NCI-H128 (cell line): ENCODE measurements at regions not wholly inside any gene's neighbourhood (a gene's known extent, or its start where the extent isn't known, plus 50 kb on each side); places are given as distances from the start of the nearest gene placed in this dataset.
"Not testable (repeated sequence)": the region's sequence is repeated elsewhere in the genome, so short reads cannot be mapped to it uniquely, and the experiment has no call there.

Experiments
- DNase-seq: peaks from one replicate; lab custom pipeline; 2025; ENCODE audit not compliant: unreplicated experiment; lab: John Stamatoyannopoulos, UW

DNA sequence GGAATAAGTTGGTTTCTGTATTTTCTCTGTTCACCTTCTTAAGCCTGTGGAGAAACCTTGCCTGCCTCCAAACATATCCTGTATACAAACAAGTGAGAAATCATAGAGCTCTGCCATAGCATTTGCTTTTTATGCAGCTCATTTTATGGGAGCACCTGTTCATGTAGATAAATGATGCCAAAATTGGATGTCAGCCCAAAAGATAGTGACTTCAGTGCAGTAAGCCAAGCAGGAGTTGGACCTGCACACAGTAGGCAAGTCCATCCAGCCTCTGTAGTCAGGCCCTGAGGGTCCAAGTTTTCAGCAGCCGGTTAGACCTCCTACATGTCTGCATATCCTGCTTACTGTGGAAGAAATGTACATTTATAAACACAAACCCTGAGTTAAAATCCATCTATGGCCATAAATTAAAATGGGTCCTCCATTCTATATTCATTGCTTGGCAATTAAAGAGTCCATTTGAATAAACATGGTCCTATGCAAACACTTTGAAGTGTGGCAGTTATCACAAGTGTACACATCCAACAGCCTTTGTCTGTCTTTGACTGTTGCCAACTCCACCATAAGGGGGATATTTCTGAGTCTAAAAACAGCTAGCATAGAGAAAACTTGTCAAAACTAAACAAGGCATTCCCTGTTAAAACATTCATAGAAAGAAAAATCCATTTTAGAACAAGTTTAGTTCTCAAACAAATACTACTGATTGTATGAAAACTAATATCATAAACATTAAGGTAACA, 847.8 kb downstream of the RPS29 start:
- no peak for DNase-seq

DNA sequence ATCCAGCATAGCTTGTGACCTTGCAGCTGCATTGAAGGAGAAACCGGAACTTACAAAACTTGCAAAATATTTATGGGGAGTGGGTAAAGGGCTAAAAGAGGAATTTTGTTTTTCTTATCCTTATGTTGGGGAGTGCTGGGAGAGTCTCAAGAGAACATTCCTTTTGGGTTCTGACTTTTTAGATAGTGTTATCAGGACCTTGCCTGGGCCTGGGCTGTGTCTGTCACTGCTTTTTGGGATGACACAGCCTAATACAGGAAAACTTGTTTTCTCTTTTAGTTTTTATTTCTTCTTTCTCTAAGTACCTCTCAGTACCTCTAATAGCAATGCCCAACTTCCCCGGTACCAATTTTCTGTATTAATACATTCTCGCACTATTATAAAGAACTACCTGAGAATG, 850.6 kb downstream of the RPS29 start:
- DNase-seq = no peak

DNA sequence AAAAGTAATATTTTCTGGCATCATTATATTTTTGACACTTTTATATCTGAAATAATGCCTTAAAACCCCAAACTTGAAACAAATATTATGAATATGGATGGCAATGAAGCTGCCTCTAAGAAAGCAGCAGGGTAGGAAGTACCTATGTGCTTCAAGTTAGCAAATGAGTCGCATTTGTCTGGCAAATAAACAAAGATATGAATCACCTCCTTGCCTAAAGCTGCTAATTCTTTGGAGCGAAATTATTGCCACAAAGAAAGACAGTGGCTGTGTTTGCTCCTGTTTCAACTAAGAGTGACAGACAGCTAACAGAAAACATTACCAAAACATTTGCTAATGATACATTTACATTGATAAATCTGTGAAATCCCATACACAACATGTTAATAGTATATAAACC, 854.9 kb downstream of the RPS29 start:
- no peak for DNase-seq

DNA sequence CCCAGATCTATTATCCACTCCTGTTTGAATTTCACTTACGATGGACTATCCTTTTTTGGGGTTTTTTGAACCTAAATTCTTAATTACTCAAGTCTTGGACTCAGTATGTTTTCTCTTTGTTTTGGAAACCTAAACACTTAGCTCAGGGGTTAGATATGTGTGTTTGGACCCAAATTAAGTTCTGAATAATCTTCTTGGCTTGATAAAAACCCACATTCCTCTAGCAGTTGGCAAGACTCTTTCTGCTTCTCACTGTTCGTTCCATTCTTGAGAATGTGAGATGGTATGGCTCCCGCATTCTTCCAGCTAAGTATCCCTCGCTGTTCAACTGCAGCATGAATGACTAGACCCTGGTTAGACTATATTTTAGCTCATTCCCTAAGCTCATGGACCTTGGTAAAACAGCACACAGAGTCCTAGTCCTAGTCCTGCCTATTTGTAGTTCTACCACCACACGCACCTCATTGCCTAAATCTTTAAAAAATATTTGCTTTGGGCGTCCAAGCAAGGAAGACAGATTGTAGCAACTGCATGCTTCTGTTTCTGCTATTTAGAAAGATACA, 860.0 kb downstream of the RPS29 start:
- no peak for DNase-seq

DNA sequence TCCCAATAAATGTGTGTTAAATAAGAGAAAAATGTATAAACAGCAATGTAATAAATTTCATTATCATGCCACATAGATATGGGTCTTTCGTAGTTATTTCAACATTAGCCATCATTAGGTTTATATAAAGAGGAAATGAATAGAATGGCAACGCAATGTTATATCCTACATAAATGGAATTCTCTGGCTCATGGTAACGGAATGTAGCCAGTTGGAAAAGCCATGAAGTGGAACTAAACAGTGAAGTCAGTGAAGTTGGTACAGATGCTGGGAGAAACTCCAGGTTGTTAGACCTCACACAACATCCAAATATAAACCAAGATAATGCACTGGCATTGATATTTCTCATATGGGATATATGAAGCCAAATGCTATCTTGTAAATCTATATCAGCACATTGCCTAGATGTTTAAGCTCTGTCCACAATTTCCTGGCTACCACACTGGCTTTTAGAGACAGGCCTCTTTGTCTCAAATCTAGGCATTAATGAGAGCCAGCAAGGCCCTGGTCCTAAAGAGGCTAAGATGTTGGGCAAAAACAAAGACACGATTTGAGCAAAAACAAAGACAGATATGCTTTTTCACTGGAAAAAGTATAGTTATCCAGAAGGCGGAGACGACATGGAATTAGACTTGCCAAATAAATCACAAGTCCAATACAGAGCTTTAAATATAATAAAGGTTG, 861.0 kb downstream of the RPS29 start:
- DNase-seq = no peak

DNA sequence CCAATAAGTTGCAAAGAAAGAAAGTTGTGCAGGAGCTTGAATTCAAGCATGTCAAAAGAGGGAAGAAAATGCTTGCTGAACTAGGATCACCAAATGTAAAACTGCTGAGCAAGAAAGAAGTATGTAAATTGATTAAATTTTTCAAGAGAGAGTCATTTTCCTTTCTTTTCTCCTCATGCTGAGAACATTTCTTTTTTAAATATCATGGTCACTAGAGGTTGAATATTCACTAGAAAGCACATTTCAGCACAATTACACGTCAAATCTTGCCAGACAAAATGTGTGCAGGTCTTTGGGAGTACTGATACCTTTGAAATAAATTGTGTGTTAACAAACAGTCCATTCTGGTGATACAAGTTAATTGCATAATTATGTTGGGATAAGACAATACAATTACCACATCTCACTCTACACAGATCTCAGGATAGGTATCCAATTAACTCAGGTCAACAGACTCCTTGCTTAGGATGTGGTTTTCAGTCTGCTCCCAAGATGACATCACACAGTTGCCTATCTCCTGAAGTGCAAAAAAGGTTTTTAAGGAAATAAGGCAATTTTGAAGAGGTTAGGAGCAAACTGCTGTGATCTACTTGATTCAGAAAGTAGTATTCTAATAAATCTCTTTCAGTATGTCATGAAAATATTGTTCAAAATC, 862.2 kb downstream of the RPS29 start:
- DNase-seq = no peak

DNA sequence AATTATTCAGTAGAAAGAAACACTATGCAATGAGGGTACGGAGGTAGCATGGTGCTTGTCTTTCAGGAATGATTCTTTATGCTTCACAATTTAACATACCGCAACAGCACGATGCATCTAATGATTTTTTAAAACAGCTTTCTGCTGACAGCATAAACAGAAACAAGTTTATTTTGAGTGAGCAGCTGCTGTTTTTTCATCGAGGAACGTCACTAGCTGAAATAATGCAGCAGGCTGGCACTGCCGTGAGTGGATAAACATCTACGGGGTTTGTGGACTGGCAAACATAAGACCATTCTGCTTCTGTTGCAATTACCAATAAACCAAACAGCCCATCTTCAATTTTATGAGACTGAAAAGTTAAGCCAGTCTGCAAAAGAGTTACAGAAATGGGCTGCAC, 871.8 kb downstream of the RPS29 start:
- DNase-seq = no peak

DNA sequence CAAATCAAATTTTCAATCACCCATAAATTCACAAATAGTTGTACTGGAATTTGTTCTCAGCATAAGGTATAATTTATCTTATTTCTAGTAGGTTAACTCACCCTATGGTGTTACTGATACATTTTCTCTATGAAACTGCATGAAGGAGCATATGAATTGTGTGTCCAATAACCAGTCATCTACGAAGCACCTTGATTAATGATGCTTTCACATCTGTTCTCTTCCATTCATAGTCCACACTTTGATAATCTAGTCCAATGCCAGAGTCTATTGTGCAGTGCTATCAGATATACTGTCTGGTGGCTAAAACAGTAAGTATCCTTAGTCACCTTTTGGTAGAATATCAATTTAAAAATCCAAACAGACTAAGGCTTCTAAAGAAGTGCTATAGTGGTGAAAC, 876.0 kb downstream of the RPS29 start:
- DNase-seq = no peak

DNA sequence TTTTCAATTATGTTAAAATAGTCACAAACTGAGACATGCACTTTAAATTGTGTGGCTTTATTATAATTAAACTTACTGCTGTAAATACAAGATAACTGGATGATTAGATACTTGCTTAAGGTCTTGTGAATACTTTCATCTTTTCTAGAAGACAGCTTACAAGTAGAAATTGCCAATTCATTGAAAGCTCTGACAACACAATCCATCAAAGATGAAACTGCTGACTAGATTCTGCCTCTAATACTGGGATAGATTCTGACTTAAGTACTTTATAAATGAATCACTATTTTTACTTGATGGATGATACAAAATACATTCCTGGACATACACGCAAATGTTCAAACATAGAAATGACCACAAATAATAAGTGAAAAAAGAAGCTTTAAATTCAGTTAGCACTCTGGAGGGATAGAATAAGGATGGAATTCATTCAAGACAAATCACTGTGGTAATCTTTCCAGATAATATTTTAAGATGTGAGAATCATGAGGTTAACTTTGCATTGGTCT, 876.8 kb downstream of the RPS29 start:
- DNase-seq = no peak

DNA sequence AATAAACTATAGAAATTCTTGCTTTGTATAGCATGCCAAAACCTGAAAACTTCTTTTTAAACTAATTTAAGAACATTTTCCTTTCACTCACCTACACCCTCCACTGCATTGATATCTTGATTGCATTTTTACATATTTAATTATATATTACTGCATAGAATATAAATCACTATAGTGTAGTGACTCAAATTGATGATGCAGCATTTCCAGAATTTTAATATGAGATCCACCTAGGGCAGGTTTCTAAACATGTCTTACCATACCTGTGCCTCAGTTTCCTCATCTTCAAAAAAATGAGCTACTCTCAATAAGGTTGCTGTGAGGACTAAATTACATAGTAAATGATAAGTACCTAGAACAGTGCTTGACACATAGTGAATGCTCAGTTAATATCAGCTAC, 881.5 kb downstream of the RPS29 start:
- DNase-seq = no peak

DNA sequence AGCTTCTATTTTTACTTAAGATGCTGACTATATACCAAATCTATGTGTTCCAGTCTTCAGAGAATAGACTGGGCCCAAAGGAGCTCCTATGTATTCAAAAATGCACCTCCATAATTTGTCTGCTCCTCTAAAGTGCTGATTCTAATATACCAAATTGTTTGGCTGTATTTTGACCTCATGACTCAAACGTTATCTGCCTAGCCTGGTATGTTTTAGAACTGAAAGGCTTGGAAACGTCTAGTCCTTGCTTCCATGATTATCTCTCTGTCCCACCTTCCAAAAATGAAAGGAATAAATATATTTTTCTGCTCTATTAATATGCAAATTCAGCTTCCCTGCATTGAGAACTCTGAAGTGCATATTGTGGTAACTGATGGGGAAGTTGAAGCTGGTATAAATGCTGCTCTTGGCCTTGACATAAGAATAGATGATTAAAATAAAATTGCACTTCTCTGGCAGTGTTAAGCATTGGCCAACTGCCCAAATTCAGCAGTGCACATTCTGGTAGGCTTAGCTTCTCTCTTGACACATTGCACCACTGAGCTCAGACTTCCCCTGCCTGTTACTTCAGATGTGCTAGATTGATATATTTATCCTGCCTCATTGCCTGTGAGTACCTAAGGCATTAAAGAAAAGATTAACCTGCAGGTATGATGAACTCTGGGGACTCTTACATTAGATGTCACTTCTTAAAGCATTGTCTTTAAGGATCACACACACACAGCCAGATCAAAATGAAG, 882.3 kb downstream of the RPS29 start:
- DNase-seq = no peak

DNA sequence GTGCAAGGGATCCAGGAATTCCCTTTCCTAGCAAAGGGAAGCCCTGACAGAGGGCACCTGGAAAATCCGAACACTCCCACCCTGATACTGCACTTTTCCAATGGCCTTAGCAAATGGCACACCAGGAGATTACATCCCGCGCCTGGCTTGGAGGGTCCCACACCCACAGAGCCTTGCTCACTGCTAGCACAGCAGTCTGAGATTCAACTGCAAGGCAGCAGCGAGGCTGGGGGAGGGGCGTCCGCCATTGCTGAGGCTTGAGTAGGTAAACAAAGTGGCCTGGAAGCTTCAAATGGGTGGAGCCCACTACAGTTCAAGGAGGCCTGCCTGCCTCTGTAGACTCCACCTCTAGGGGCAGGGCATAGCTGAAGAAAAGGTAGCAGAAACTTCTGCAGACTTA, 888.8 kb downstream of the RPS29 start:
- DNase-seq = not testable (repeated sequence)

DNA sequence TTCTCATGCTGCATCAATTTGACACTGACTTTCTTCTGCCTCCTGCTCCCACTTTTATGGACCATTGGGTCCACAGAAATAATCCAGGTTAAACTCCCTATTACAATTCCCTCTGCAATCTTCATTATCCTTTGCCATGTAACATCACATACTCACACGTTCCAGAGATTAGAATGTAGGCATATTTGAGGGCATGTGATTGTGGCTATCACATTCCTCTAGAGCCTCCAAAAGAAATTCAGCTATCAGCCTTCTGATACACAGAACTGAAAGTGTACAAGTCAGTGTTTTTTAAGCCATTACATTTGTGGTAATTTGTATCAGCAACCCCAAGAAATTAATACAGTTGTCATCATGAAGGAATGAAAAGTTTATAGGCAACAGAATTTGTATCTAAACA, 892.4 kb downstream of the RPS29 start:
- no peak for DNase-seq

DNA sequence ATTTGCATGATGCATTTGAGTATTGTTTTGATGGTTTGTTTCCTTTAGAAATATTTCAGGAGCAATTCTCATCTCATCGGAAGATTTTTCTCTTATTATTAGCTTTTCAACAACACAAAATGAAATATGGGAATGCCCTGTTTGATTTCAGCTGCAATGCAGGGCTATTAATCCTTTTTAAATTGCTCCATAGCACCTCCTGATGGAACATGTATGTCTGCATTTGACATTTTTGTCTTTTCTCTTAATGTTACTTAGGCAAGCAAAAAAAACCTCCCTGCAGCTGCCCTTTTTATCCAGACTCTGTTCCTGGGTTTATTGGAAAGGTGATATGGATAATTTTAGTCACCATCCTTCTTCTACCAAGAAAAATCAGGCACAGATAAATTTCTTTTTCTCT, 895.8 kb downstream of the RPS29 start:
- DNase-seq = no peak

DNA sequence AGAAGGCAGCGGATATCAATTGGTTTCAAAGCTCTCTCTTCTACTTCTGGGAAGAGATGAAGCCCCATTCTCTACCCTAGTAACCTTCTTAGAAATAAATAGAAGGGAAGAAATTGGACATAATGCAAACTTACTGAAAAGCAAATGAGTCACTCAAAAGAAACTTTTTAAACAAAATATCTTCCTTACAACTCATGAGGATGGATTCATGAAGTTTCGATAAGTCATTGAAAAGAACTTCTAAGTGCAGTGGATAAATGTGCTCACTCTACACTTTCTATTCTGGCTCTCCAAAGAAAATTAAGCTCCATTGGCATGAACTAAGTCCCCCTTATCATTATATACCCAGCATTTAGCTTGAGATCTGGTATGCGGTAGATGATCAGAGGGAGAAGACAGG, 899.5 kb downstream of the RPS29 start:
- no peak for DNase-seq

DNA sequence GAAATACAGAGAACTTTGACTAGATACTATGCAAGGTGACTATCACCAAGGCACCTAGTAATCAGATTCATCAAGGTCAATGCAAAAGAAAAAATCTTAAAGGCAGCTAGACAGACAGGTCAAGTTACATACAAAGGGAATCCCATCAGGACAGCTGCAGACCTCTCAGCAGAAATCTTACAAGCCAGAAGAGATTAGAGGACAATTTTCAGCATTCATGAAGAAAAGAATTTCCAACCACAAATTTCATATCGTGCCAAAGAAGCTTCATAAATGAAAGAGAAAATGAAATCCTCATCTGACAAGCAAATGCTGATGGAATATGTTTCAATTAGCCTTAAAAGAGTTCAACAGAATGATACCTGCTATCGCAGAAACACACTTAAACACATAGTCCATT, 913.7 kb downstream of the RPS29 start:
- DNase-seq = no peak

DNA sequence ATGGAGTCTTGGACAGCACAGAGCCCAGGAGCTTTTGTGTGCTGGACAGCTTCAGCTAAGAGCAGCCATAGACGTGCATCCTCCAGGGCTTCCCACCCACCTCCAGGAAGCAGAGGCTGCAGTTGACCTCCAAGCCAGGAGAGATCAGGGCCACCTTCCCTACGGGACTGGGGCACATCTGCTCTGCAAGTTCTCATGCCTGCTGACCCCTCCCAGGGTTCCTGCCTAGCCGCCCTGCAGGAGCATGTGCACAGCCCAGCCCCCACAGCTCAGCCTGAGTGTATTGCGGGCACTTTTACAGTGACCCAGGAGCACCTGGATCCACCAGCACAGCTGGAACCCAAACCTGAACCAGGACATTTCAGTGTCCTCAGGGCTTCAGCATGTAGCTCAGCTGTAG, 915.2 kb downstream of the RPS29 start:
- no peak for DNase-seq

DNA sequence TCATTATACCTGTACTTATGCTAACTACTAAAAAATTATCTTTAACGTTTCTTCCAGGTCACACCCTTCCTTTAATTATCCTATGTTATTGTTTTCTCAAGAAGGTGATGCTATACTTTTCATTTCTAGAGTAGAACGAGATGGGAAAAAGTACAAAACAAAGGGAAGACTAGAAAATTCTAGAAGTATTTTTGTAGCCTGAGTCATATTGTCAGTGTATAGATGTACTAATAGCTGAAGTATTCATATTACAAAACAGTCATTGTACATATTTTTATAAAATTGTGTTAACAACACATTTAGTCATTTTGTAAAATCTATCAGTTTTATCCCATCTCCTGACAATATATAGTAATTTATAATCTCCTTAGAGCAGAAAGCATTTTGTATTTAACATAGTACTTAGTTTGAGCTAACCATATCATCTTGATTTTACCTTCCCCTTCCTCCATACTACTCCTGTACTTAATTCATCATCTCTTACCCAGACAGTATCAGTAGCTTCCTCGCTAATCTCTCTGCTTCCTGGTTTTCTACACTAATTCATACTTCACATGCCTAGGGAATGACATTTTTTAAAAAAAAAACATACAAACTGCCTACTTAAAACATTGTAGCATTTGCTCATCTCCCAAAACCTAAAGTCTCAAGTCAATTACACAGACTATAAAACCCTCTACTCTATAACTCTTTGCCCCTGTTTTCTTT, 920.9 kb downstream of the RPS29 start:
- no peak for DNase-seq

DNA sequence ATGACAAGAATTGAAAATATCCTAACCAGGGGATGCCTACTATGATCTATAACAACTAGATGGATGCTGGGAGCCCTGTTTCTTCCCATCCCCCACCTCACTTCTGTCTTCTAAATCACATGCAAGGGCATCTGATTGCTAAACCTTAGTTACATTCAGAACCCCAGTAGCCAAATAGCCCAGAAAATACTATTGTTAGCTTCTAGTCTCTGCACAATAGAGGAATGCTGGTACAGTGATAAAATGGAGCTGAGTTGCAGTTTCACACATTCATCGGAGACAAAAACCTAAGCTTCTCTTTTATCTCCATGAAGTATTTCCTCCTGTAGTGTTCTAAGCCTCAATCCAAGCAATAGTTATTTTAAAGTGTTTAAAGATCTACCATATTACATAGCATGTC, 942.9 kb downstream of the RPS29 start:
- DNase-seq = no peak

DNA sequence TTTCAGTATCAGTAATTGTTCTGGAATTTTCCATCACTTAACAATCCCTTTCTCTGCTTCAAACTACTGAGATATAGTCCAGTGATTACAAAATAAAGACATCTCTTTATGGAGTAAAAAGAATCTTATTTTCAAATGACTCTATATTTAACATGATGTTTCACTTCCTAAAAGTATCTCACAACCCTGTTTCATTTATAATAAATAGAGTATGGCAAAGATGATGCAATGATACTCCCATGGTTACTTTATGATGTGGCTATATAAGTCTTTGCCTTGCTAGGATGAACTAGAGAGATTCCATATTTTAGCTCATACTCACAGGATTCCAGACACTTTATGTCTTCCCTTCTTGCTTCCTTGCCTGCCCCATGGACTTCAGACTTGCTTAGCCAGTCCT, 953.5 kb upstream of the MDGA2 start:
- no peak for DNase-seq

DNA sequence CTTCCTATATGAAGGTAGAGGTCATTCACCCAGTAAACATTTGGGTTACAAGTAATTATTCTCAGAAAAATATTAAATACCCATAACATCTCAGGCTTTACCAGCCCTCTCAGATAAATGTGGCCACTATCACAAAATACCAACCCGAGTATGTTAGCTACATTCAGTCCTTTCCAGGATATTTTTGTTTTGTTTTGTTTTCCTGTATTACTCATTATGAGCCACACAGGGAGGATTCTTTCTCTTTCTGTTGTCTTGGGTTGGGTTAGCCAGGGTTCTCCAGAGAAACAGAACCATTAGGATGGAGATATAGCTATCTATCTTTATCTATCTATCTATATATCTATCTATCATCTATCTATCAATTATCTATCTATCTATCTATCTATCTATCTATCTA, 947.6 kb upstream of the MDGA2 start:
- no peak for DNase-seq
